ENCODE measurements at regions not wholly inside any gene's neighbourhood (a gene's known extent, or its start where the extent isn't known, plus 50 kb on each side); places are given as distances from the start of the nearest gene placed in this dataset.
A peak's percentile ranks its signal among the peaks of the same experiment; 100 is the strongest.

DNA sequence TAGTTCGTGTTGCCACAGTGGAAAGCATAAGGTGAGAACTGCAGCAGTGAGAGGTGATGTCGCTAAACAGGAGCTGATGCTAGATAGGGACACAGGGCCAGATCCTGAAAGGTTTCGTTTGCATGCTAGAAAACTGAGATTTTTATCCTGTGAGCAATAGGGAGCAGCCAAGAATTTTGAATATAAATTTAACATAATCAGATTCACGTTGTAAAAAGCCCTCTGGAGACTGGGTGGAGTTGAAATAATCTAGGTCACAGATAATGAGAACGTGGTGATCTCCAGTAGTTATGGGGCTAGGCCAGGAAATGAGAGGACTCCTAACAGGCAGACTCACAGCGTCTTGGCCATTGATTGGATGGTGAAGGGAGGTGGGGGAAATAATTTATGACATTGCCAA is 92.1 kb upstream of the IMMP2L start:
- TF ChIP-seq GATA2 (IDR thresholded peaks at IDR 0.05; ENCODE audit: low read depth, low read length) (peak; percentile 82), GATA3 (IDR thresholded peaks at IDR 0.05; ENCODE audit: low read depth, low read length) (no peak)

Measured in SH-SY5Y (cell line).